SK-N-SH (cell line): ENCODE measurements at regions not wholly inside any gene's neighbourhood (a gene's known extent, or its start where the extent isn't known, plus 50 kb on each side); places are given as distances from the start of the nearest gene placed in this dataset.

ENCODE experiments used
- CTCF ChIA-PET: fragments of 300-600, 350-600 bp; formaldehyde crosslinking; extraction: SDS; loops from one replicate; lab custom pipeline; 2021; lab: Yijun Ruan, JAX
- POLR2A ChIA-PET: fragments of 350-600 bp; sonication (Branson Sonifier 250); formaldehyde crosslinking; extraction: SDS; loops from one replicate; lab custom pipeline; 2020; ENCODE audit warnings: antibody characterized with exemption, inconsistent platforms; lab: Yijun Ruan, JAX
- DNase-seq: peaks from one replicate; pipeline ENCODE4 v3.0.0; 2012
- H2AFZ ChIP-seq: fragments of 200-600 bp; sonication (generic); 2 replicates; pipeline ENCODE4 v1.8.1; 2016; ENCODE audit warnings: antibody characterized with exemption, mild to moderate bottlenecking, low read depth
- H3F3A ChIP-seq: fragments of 200-600 bp; sonication (generic); replicated peaks from 2 replicates; pipeline ENCODE3; 2016; ENCODE audit warnings: antibody characterized with exemption, mild to moderate bottlenecking; ENCODE audit not compliant: insufficient read depth
- H3K27ac ChIP-seq, 2 experiments: fragments of 200-500 bp in 1 of 2; fragments of 200-600 bp in 1 of 2; sonication (Bioruptor generic) in 1 of 2; sonication (generic), shearing (Covaris generic) in 1 of 2; 2 replicates each; pipeline versions ENCODE4 v1.5.1 to v1.6.1; 2014 to 2016; ENCODE audit warnings: low read depth in 2 of 2, inconsistent platforms in 1 of 2, low read length in 1 of 2, mild to moderate bottlenecking in 1 of 2, mixed read lengths in 1 of 2
- H3K27me3 ChIP-seq: fragments of 200-600 bp; sonication (generic), shearing (Covaris generic); 2 replicates; pipeline ENCODE4 v1.6.1; 2016; ENCODE audit warnings: mixed run types; ENCODE audit not compliant: insufficient read depth
- H3K36me3 ChIP-seq, 2 experiments: fragments of 200-500 bp in 1 of 2; fragments of 200-600 bp in 1 of 2; sonication (Bioruptor generic) in 1 of 2; sonication (generic) in 1 of 2; replicated peaks in 1 of 2; 2 replicates each; pipeline versions ENCODE3 to v1.5.1; 2014 to 2016; ENCODE audit warnings: low read length in 1 of 2, mild to moderate bottlenecking in 1 of 2; ENCODE audit not compliant: insufficient read depth in 2 of 2, control insufficient read depth in 1 of 2
- H3K4me1 ChIP-seq, 2 experiments: fragments of 200-500 bp in 1 of 2; fragments of 200-600 bp in 1 of 2; sonication (Bioruptor generic) in 1 of 2; sonication (generic), shearing (Covaris generic) in 1 of 2; 2 replicates each; pipeline versions ENCODE4 v1.5.1 to v1.6.1; 2014 to 2016; ENCODE audit warnings: low read depth in 1 of 2, low read length in 1 of 2, mixed run types in 1 of 2; ENCODE audit not compliant: insufficient read depth in 2 of 2, control insufficient read depth in 1 of 2
- H3K4me2 ChIP-seq: fragments of 200-600 bp; sonication (generic), shearing (Covaris generic); 2 replicates; pipeline ENCODE4 v1.6.1; 2017; ENCODE audit warnings: mixed run types
- H3K4me3 ChIP-seq, 2 experiments: fragments of 200-500 bp in 1 of 2; fragments of 200-600 bp in 1 of 2; sonication (Bioruptor generic) in 1 of 2; sonication (generic), shearing (Covaris generic) in 1 of 2; 2 replicates each; pipeline versions ENCODE4 v1.5.1 to v1.8.1; 2014 to 2016; ENCODE audit warnings: low read depth in 2 of 2, inconsistent platforms in 1 of 2, low read length in 1 of 2, mild to moderate bottlenecking in 1 of 2, mixed read lengths in 1 of 2, moderate library complexity in 1 of 2
- H3K79me2 ChIP-seq: fragments of 200-600 bp; sonication (generic); 2 replicates; pipeline ENCODE4 v1.8.1; 2017; ENCODE audit warnings: mild to moderate bottlenecking; ENCODE audit not compliant: insufficient read depth
- H3K9ac ChIP-seq: fragments of 200-600 bp; sonication (generic); 2 replicates; pipeline ENCODE4 v1.6.1; 2017; ENCODE audit warnings: mixed run types
- H3K9me2 ChIP-seq: fragments of 200-600 bp; sonication (generic); 2 replicates; pipeline ENCODE4 v1.6.1; 2017; ENCODE audit warnings: mixed run types
- H3K9me3 ChIP-seq: fragments of 200-600 bp; sonication (generic); 2 replicates; pipeline ENCODE4 v1.6.1; 2017; ENCODE audit warnings: mixed run types, mild to moderate bottlenecking, moderate library complexity
- H4K20me1 ChIP-seq: fragments of 200-600 bp; sonication (generic); 2 replicates; pipeline ENCODE4 v1.6.1; 2017; ENCODE audit warnings: mild to moderate bottlenecking, mixed run types; ENCODE audit not compliant: insufficient read depth
- EP300 ChIP-seq, 2 experiments: IDR thresholded peaks; 2 replicates each; pipeline versions ENCODE4 v1.4.0 to v1.6.1; 2012; ENCODE audit warnings: borderline replicate concordance in 1 of 2, low read depth in 1 of 2, low read length in 1 of 2
- EZH2phosphoT487 ChIP-seq: fragments of 200-600 bp; sonication (generic); IDR thresholded peaks from 2 replicates; pipeline ENCODE4 v1.6.1; 2017; ENCODE audit warnings: low read depth, mixed run types, mild to moderate bottlenecking, antibody characterized with exemption, moderate library complexity, borderline replicate concordance
- FOSL2 ChIP-seq: IDR thresholded peaks from 2 replicates; pipeline ENCODE4 v1.4.0; 2012; ENCODE audit warnings: low read depth, mild to moderate bottlenecking, moderate library complexity, borderline replicate concordance
- FOXJ3 ChIP-seq: sonication (generic); formaldehyde crosslinking; IDR thresholded peaks from 2 replicates; pipeline ENCODE4 v1.5.1; 2020; ENCODE audit warnings: mild to moderate bottlenecking, missing genetic modification reagents
- FOXM1 ChIP-seq: IDR thresholded peaks from 2 replicates; pipeline ENCODE4 v1.4.0; 2012; ENCODE audit warnings: low read depth, mild to moderate bottlenecking
- JUND ChIP-seq: IDR thresholded peaks from 2 replicates; pipeline ENCODE4 v1.4.0; 2012
- MAX ChIP-seq: IDR thresholded peaks from 2 replicates; pipeline ENCODE4 v1.4.0; 2012; ENCODE audit warnings: low read depth
- MXI1 ChIP-seq: IDR thresholded peaks from 2 replicates; pipeline ENCODE4 v1.6.1; 2012; ENCODE audit warnings: mild to moderate bottlenecking, low read depth, low read length, improper control_type of control experiment
- NRF1 ChIP-seq: IDR thresholded peaks from 2 replicates; pipeline ENCODE4 v1.6.1; 2012; ENCODE audit warnings: low read depth, mild to moderate bottlenecking, low read length
- PBX3 ChIP-seq: IDR thresholded peaks from 2 replicates; pipeline ENCODE4; 2012
- POLR2AphosphoS5 ChIP-seq: IDR thresholded peaks from 2 replicates; pipeline ENCODE4 v1.6.1; 2012; ENCODE audit warnings: low read depth, low read length
- RAD21 ChIP-seq: IDR thresholded peaks from 2 replicates; pipeline ENCODE4 v1.6.1; 2012; ENCODE audit warnings: mild to moderate bottlenecking, low read length
- RFX5 ChIP-seq: IDR thresholded peaks from 2 replicates; pipeline ENCODE4 v1.6.1; 2012; ENCODE audit warnings: mild to moderate bottlenecking, improper control_type of control experiment, low read length
- TEAD4 ChIP-seq: IDR thresholded peaks from 2 replicates; pipeline ENCODE4 v1.4.0; 2012; ENCODE audit warnings: mild to moderate bottlenecking, borderline replicate concordance; ENCODE audit not compliant: insufficient read depth
- USF1 ChIP-seq: IDR thresholded peaks from 2 replicates; pipeline ENCODE4 v1.4.0; 2012; ENCODE audit warnings: low read depth, borderline replicate concordance
- USF2 ChIP-seq: fragments of 150-350 bp; IDR thresholded peaks from 2 replicates; pipeline ENCODE4 v1.6.1; 2017; ENCODE audit warnings: antibody characterized with exemption, low read length, low read depth, borderline replicate concordance
- WGBS: methylation state at CpG from one replicate; pipeline ENCODE4 v1.1.6; 2017; ENCODE audit warnings: low lambda C conversion rate; 5-methylcytosine and 5-hydroxymethylcytosine counted together
- TF ChIP-seq, protein P1 (sequence below): fragments of 150-350 bp; IDR thresholded peaks from 2 replicates; pipeline ENCODE4 v1.6.1; 2016; ENCODE audit warnings: mild to moderate bottlenecking, low read depth, low read length
- TF ChIP-seq, protein P2 (sequence below): IDR thresholded peaks from 2 replicates; pipeline ENCODE4 v1.4.0; 2012; ENCODE audit warnings: low read depth, borderline replicate concordance

DNA sequence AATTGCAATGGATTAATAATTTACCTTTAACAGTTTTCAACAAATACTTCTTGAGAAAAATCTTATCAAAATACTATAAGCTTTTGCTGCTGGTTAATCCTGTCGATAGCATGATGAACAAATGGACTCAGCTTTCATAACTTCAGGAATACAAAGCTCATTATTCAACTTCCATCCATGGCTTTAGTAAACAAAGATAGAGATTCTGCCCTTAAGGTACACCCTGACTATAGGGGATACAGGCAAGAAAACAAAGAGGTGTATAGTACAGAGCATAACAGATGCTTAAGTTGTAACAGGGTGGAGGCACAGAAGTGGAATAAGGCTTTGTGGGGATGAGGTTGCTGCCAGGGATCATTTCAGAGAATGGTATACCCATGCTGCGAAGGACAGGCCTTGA is 57.0 kb upstream of the FOXN2 start (continued):
- TF ChIP-seq, protein P1, sequence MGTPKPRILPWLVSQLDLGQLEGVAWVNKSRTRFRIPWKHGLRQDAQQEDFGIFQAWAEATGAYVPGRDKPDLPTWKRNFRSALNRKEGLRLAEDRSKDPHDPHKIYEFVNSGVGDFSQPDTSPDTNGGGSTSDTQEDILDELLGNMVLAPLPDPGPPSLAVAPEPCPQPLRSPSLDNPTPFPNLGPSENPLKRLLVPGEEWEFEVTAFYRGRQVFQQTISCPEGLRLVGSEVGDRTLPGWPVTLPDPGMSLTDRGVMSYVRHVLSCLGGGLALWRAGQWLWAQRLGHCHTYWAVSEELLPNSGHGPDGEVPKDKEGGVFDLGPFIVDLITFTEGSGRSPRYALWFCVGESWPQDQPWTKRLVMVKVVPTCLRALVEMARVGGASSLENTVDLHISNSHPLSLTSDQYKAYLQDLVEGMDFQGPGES: no peak
- TF ChIP-seq, all 33 proteins: peak for 0

DNA sequence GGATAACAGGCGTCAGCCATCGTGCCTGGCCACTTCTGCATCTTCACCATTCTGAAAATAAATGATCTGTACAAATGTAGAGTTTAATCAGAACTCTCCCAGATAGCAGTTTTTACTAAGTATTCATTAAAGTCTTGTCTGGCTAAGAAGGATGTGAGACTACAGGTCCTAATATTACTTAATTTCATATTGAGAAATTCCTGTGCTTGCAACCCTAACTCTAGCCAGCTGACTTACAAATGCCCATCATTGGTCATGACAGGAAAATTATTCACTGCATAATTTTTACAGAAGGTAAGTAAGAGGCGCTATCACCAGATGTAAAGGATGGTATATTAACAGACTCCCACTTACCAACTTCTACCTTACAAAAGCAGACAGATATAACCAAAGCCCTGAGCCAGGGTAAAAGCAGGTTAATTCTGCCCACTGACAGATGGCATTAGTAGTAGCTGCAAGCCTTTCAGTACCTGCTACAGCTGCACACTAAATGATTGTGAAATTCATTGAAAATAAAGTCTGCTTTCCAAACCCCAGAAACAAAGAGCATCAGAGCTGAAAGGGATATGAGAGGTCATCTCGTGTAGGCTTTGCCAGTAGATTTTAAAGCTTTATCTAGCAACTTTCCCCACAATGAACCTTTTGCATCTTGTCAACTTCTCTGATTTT is 55.9 kb upstream of the FOXN2 start:
- POLR2A ChIA-PET: no interaction called here
- no peak overlapping the region for H3K4me2 ChIP-seq
- no peak overlapping the region for H3K9ac ChIP-seq
- H3K9me2 ChIP-seq: no peaks in the 10 kb centered on the region
- no peak for DNase-seq
- no peak overlapping the region for H3K4me3 ChIP-seq
- H3K9me3 ChIP-seq: no peaks in the 10 kb centered on the region
- H3K36me3 ChIP-seq: no peaks in the 10 kb centered on the region
- H2AFZ ChIP-seq: no peak overlapping the region
- no peak for TF ChIP-seq FOXM1
- TF ChIP-seq MAX: no peak
- TF ChIP-seq NRF1: no peak
- H4K20me1 ChIP-seq: no peaks in the 10 kb centered on the region
- H3F3A ChIP-seq: no peaks in the 10 kb centered on the region
- H3K27ac ChIP-seq: no peak overlapping the region
- H3K4me1 ChIP-seq: no peaks in the 10 kb centered on the region
- H3K27me3 ChIP-seq: no peaks in the 10 kb centered on the region
- 56% methylated on average over 4 of the region's 4 CpGs for WGBS
- H3K79me2 ChIP-seq: no peaks in the 10 kb centered on the region
- CTCF ChIA-PET: no interaction called here

GRCh38 chr2:48259811-48260210 is 54.7 kb upstream of the FOXN2 start:
- no peaks in the 10 kb centered on the region for H4K20me1 ChIP-seq
- H3K27ac ChIP-seq: no peak overlapping the region
- no peak overlapping the region for H3K9ac ChIP-seq
- TF ChIP-seq, protein P2, sequence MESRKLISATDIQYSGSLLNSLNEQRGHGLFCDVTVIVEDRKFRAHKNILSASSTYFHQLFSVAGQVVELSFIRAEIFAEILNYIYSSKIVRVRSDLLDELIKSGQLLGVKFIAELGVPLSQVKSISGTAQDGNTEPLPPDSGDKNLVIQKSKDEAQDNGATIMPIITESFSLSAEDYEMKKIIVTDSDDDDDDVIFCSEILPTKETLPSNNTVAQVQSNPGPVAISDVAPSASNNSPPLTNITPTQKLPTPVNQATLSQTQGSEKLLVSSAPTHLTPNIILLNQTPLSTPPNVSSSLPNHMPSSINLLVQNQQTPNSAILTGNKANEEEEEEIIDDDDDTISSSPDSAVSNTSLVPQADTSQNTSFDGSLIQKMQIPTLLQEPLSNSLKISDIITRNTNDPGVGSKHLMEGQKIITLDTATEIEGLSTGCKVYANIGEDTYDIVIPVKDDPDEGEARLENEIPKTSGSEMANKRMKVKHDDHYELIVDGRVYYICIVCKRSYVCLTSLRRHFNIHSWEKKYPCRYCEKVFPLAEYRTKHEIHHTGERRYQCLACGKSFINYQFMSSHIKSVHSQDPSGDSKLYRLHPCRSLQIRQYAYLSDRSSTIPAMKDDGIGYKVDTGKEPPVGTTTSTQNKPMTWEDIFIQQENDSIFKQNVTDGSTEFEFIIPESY: no peak
- no peak for TF ChIP-seq FOXJ3 (CRISPR knock-in tag)
- no peak for TF ChIP-seq FOSL2
- no peak for TF ChIP-seq PBX3
- no peak for TF ChIP-seq MXI1
- no peak for TF ChIP-seq EP300 (IDR thresholded peaks at IDR 0.05; ENCODE audit: borderline replicate concordance in 1 of 2, low read depth in 1 of 2, low read length in 1 of 2)
- no peak for TF ChIP-seq TEAD4
- TF ChIP-seq USF1: no peak
- no peak for TF ChIP-seq JUND
- TF ChIP-seq NRF1: no peak
- no peak for TF ChIP-seq RFX5
- TF ChIP-seq EZH2phosphoT487: no peak
- TF ChIP-seq RAD21: no peak
- no peak for TF ChIP-seq POLR2AphosphoS5
- TF ChIP-seq USF2: no peak
- TF ChIP-seq, protein P1: no peak
- ChIA-PET POLR2A (no interaction called here), CTCF (no interaction called here)
- DNase-seq: no peak
- H3K9me3 ChIP-seq: no peaks in the 10 kb centered on the region
- WGBS: 21% methylated on average over 1 of the region's 1 CpG
- H3K9me2 ChIP-seq: no peaks in the 10 kb centered on the region
- H3K4me3 ChIP-seq: no peak overlapping the region
- H3K36me3 ChIP-seq: no peaks in the 10 kb centered on the region
- no peak overlapping the region for H3K4me2 ChIP-seq
- no peaks in the 10 kb centered on the region for H3K27me3 ChIP-seq
- H3F3A ChIP-seq: no peaks in the 10 kb centered on the region
- no peaks in the 10 kb centered on the region for H3K79me2 ChIP-seq
- no peaks in the 10 kb centered on the region for H3K4me1 ChIP-seq
- no peak overlapping the region for H2AFZ ChIP-seq
